BE2C (cell line): ENCODE measurements at regions not wholly inside any gene's neighbourhood (a gene's known extent, or its start where the extent isn't known, plus 50 kb on each side); places are given as distances from the start of the nearest gene placed in this dataset.
A peak's percentile ranks its signal among the peaks of the same experiment; 100 is the strongest.

Source experiments
- DNase-seq: peaks from one replicate; pipeline ENCODE4 v3.0.0-alpha.2; 2020
- H3K27me3 ChIP-seq: fragments of 250-450 bp; sonication (Bioruptor Pico); 2 replicates; pipeline ENCODE4 v1.5.1; 2020; ENCODE audit warnings: mild to moderate bottlenecking
- H3K36me3 ChIP-seq: fragments of 250-450 bp; sonication (Bioruptor Pico); 2 replicates; pipeline ENCODE4 v1.5.1; 2020; ENCODE audit warnings: mild to moderate bottlenecking
- H3K4me1 ChIP-seq: fragments of 250-450 bp; sonication (Bioruptor Pico); 2 replicates; pipeline ENCODE4 v1.5.1; 2020
- H3K4me3 ChIP-seq: 2 replicates; pipeline ENCODE4 v1.5.1; 2011; ENCODE audit warnings: low read depth, low read length
- H3K9me3 ChIP-seq: fragments of 250-450 bp; sonication (Bioruptor Pico); 2 replicates; pipeline ENCODE4 v1.5.1; 2020
- CTCF ChIP-seq: IDR thresholded peaks from 2 replicates; pipeline ENCODE4 v1.5.1; 2012; ENCODE audit warnings: mild to moderate bottlenecking, low read depth, low read length

GRCh38 chr12:45102818-45103217 is 51.9 kb upstream of the DBX2 start:
- H3K4me1 ChIP-seq: no peaks in the 10 kb centered on the region
- H3K27me3 ChIP-seq: no peaks in the 10 kb centered on the region
- H3K4me3 ChIP-seq: no peak overlapping the region
- no peaks in the 10 kb centered on the region for H3K9me3 ChIP-seq
- H3K36me3 ChIP-seq: no peaks in the 10 kb centered on the region
- no peak for DNase-seq
- no peak for TF ChIP-seq CTCF

- DNase-seq: no peak
- H3K36me3 ChIP-seq: no peaks in the 10 kb centered on the region
- no peak for TF ChIP-seq CTCF
- no peak overlapping the region for H3K4me3 ChIP-seq
- H3K9me3 ChIP-seq: no peaks in the 10 kb centered on the region
- no peaks in the 10 kb centered on the region for H3K4me1 ChIP-seq
- H3K27me3 ChIP-seq: no peaks in the 10 kb centered on the region
These were observed 55.1 kb upstream of the DBX2 start for GRCh38 chr12:45105996-45106395.

GRCh38 chr12:45112306-45112705 is 61.4 kb upstream of the DBX2 start:
- no peaks in the 10 kb centered on the region for H3K9me3 ChIP-seq

DNA sequence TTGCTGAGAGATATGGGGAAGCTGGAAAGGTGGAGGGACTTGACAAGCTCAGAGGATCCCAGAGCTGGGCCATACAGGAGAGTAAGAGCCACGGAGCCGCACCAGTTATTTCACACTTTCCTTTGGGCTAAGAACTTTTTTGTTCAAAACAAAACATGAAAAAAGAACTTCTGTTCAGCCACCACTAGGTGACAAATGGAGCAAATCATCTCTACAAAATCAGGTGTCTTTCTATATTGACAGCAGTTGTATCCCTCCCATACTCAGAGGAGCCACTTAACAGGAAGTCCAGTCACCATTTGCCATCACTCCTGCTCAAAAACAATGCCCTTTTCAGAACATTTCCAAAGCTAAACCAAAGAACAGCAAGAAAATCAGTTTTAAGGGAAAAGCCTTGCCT is 70.3 kb upstream of the DBX2 start:
- no peaks in the 10 kb centered on the region for H3K36me3 ChIP-seq
- no peaks in the 10 kb centered on the region for H3K27me3 ChIP-seq
- DNase-seq: no peak
- H3K4me3 ChIP-seq: no peak overlapping the region
- peak; percentile 20; the same call in 1 of the 2 replicates for TF ChIP-seq CTCF
- H3K4me1 ChIP-seq: no peaks in the 10 kb centered on the region
- H3K9me3 ChIP-seq: no peaks in the 10 kb centered on the region

More at GRCh38 chr12:45112306-45112705, 61.4 kb upstream of the DBX2 start:
- Histone ChIP-seq H3K4me3 (no peak overlapping the region), H3K4me1 (no peaks in the 10 kb centered on the region), H3K27me3 (no peaks in the 10 kb centered on the region), H3K36me3 (no peaks in the 10 kb centered on the region)
- DNase-seq: no peak
- no peak for TF ChIP-seq CTCF

- Histone ChIP-seq H3K4me3 (no peak overlapping the region), H3K4me1 (no peaks in the 10 kb centered on the region), H3K27me3 (peaks cover 5% of the 10 kb centered on the region), H3K36me3 (no peaks in the 10 kb centered on the region), H3K9me3 (no peaks in the 10 kb centered on the region)
- DNase-seq: peak; percentile 18
- peak; percentile 61 for TF ChIP-seq CTCF
These were observed 72.0 kb upstream of the DBX2 start for GRCh38 chr12:45122768-45123380.

GRCh38 chr12:45124485-45125155 is 73.7 kb upstream of the DBX2 start:
- DNase-seq: no peak
- Histone ChIP-seq H3K9me3 (no peaks in the 10 kb centered on the region), H3K4me1 (no peaks in the 10 kb centered on the region), H3K36me3 (no peaks in the 10 kb centered on the region), H3K27me3 (peaks cover 13% of the 10 kb centered on the region), H3K4me3 (no peak overlapping the region)
- TF ChIP-seq CTCF: no peak
